ENCODE measurements at regions not wholly inside any gene's neighbourhood (a gene's known extent, or its start where the extent isn't known, plus 50 kb on each side); places are given as distances from the start of the nearest gene placed in this dataset.

DNA sequence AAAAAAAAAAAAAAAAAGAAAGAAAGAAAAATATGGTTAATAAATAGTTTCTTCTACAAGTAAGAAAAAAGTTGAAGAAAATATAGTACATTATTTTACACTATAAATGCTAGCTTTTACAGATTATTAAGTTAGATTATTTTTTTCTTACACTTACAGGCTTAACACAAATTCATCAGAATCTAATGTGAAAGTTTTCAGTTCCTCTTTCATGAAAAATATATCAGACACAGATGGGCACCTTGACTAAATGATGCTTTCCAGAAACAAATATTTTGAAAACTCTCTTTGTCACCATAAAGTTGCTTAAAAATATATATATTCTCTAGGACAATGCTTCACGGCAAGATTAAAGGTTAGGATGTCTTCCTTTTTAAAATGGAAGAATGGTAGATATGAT is 321.8 kb upstream of the HSF2 start:
- TF ChIP-seq, protein P1, sequence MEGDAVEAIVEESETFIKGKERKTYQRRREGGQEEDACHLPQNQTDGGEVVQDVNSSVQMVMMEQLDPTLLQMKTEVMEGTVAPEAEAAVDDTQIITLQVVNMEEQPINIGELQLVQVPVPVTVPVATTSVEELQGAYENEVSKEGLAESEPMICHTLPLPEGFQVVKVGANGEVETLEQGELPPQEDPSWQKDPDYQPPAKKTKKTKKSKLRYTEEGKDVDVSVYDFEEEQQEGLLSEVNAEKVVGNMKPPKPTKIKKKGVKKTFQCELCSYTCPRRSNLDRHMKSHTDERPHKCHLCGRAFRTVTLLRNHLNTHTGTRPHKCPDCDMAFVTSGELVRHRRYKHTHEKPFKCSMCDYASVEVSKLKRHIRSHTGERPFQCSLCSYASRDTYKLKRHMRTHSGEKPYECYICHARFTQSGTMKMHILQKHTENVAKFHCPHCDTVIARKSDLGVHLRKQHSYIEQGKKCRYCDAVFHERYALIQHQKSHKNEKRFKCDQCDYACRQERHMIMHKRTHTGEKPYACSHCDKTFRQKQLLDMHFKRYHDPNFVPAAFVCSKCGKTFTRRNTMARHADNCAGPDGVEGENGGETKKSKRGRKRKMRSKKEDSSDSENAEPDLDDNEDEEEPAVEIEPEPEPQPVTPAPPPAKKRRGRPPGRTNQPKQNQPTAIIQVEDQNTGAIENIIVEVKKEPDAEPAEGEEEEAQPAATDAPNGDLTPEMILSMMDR (IDR thresholded peaks at IDR 0.05; ENCODE audit: low read length) = no peak
- TF ChIP-seq EZH2 (IDR thresholded peaks at IDR 0.05; ENCODE audit: borderline replicate concordance, low read length) = no peak

Data from OCI-LY1 (cell line).